Activated CD4-positive, alpha-beta memory T cell treated with anti-CD3 and anti-CD28 coated beads for 36 hours (primary cell): ENCODE measurements at regions not wholly inside any gene's neighbourhood (a gene's known extent, or its start where the extent isn't known, plus 50 kb on each side); places are given as distances from the start of the nearest gene placed in this dataset.

Experiments
- CTCF ChIA-PET: fragments of 350-600 bp; sonication (Branson Sonifier 250); formaldehyde crosslinking; loops from one replicate; lab custom pipeline; 2021; ENCODE audit warnings: antibody characterized with exemption, inconsistent platforms; lab: Charles Lee
- POLR2A ChIA-PET: fragments of 350-600 bp; sonication (Branson Sonifier 250); formaldehyde crosslinking; loops from one replicate; lab custom pipeline; 2021; ENCODE audit warnings: antibody characterized with exemption; lab: Charles Lee
- DNase-seq: peaks from one replicate; pipeline ENCODE4 v3.0.0-alpha.2; 2020
- H3K27ac Mint-ChIP-seq: one replicate; pipeline ENCODE4 v1.8.0; 2021; ENCODE audit warnings: mixed read lengths
- H3K27me3 Mint-ChIP-seq: one replicate; pipeline ENCODE4 v1.8.0; 2021; ENCODE audit warnings: mixed read lengths
- H3K36me3 Mint-ChIP-seq: one replicate; pipeline ENCODE4 v1.8.0; 2021; ENCODE audit warnings: mixed read lengths
- H3K4me1 Mint-ChIP-seq: one replicate; pipeline ENCODE4 v1.8.0; 2021; ENCODE audit warnings: low read depth, mixed read lengths
- H3K4me3 Mint-ChIP-seq: one replicate; pipeline ENCODE4 v1.8.0; 2021; ENCODE audit warnings: mild to moderate bottlenecking, mixed read lengths
- H3K9me3 Mint-ChIP-seq: one replicate; pipeline ENCODE4 v1.8.0; 2021; ENCODE audit warnings: mixed read lengths
- intact Hi-C: fragments of 100-400 bp; cut with micrococcal nuclease; formaldehyde crosslinking; loops from one replicate; pipeline ENCODE4 v1.15.1; 2023

GRCh38 chr2:173659509-173659908, 304.8 kb downstream of the CDCA7 start:
- Mint-ChIP-seq H3K4me3 (no peak overlapping the region), H3K9me3 (no peaks in the 10 kb centered on the region), H3K27me3 (peaks cover 11% of the 10 kb centered on the region), H3K36me3 (no peaks in the 10 kb centered on the region), H3K27ac (no peak overlapping the region), H3K4me1 (no peaks in the 10 kb centered on the region)
- POLR2A ChIA-PET = no interaction called here
- no peak for DNase-seq
- CTCF ChIA-PET = no interaction called here
- intact Hi-C loops = no loop called here

GRCh38 chr2:173661586-173661985, 303.6 kb downstream of the SP3 start:
- ChIA-PET POLR2A (no interaction called here), CTCF (no interaction called here)
- Mint-ChIP-seq H3K36me3 (no peaks in the 10 kb centered on the region), H3K27me3 (peaks cover 7% of the 10 kb centered on the region), H3K27ac (no peak overlapping the region), H3K4me1 (no peaks in the 10 kb centered on the region), H3K4me3 (no peak overlapping the region), H3K9me3 (no peaks in the 10 kb centered on the region)
- DNase-seq = no peak
- intact Hi-C loops = no loop called here

- CTCF ChIA-PET = no interaction called here
- no peaks in the 10 kb centered on the region for H3K4me1 Mint-ChIP-seq
Observed at GRCh38 chr2:173663353-173663752, 301.8 kb downstream of the SP3 start.

GRCh38 chr2:173663835-173664512, 301.2 kb downstream of the SP3 start:
- intact Hi-C loops = no loop called here
- Mint-ChIP-seq H3K4me3 (no peak overlapping the region), H3K4me1 (no peaks in the 10 kb centered on the region), H3K27ac (no peak overlapping the region), H3K36me3 (no peaks in the 10 kb centered on the region), H3K9me3 (no peaks in the 10 kb centered on the region), H3K27me3 (peaks cover 6% of the 10 kb centered on the region)
- ChIA-PET POLR2A (no interaction called here), CTCF (no interaction called here)
- DNase-seq = no peak

More at GRCh38 chr2:173663353-173663752, 301.8 kb downstream of the SP3 start:
- intact Hi-C loops = no loop called here
- no peak for DNase-seq
- POLR2A ChIA-PET = no interaction called here
- Mint-ChIP-seq H3K4me3 (no peak overlapping the region), H3K36me3 (no peaks in the 10 kb centered on the region), H3K9me3 (no peaks in the 10 kb centered on the region), H3K27me3 (peaks cover 7% of the 10 kb centered on the region), H3K27ac (no peak overlapping the region)

GRCh38 chr2:173664513-173664910, 300.7 kb downstream of the SP3 start:
- Mint-ChIP-seq H3K27ac (no peak overlapping the region), H3K4me1 (no peaks in the 10 kb centered on the region), H3K9me3 (no peaks in the 10 kb centered on the region), H3K27me3 (peaks cover 4% of the 10 kb centered on the region), H3K36me3 (no peaks in the 10 kb centered on the region), H3K4me3 (no peak overlapping the region)
- intact Hi-C loops = no loop called here
- POLR2A ChIA-PET = no interaction called here
- no peak for DNase-seq
- CTCF ChIA-PET = no interaction called here

GRCh38 chr2:173666171-173666888, 298.8 kb downstream of the SP3 start:
- Mint-ChIP-seq H3K27ac (no peak overlapping the region), H3K36me3 (no peaks in the 10 kb centered on the region), H3K4me3 (no peak overlapping the region), H3K27me3 (peaks cover 4% of the 10 kb centered on the region), H3K4me1 (no peaks in the 10 kb centered on the region), H3K9me3 (no peaks in the 10 kb centered on the region)
- no peak for DNase-seq
- POLR2A ChIA-PET = no interaction called here
- intact Hi-C loops = no loop called here
- CTCF ChIA-PET = no interaction called here

- H3K4me3 Mint-ChIP-seq = no peak overlapping the region
- ChIA-PET CTCF (no interaction called here), POLR2A (no interaction called here)
- no peak for DNase-seq
- no peaks in the 10 kb centered on the region for H3K36me3 Mint-ChIP-seq
- H3K4me1 Mint-ChIP-seq = no peaks in the 10 kb centered on the region
- no peaks in the 10 kb centered on the region for H3K9me3 Mint-ChIP-seq
- H3K27ac Mint-ChIP-seq = no peak overlapping the region
- intact Hi-C loops = no loop called here
- H3K27me3 Mint-ChIP-seq = peaks cover 7% of the 10 kb centered on the region
Observed at GRCh38 chr2:173667014-173667413, 298.2 kb downstream of the SP3 start.

- Mint-ChIP-seq H3K4me3 (no peak overlapping the region), H3K27ac (no peak overlapping the region), H3K4me1 (no peaks in the 10 kb centered on the region), H3K9me3 (no peaks in the 10 kb centered on the region), H3K27me3 (peaks cover 7% of the 10 kb centered on the region), H3K36me3 (no peaks in the 10 kb centered on the region)
- intact Hi-C loops = no loop called here
- DNase-seq = no peak
- ChIA-PET CTCF (no interaction called here), POLR2A (no interaction called here)
Observed at GRCh38 chr2:173667415-173667814, 297.8 kb downstream of the SP3 start.

GRCh38 chr2:173669271-173669853, 295.8 kb downstream of the SP3 start:
- intact Hi-C loops = no loop called here
- Mint-ChIP-seq H3K27ac (no peak overlapping the region), H3K36me3 (no peaks in the 10 kb centered on the region), H3K4me1 (no peaks in the 10 kb centered on the region), H3K4me3 (no peak overlapping the region), H3K9me3 (no peaks in the 10 kb centered on the region), H3K27me3 (peaks cover 3% of the 10 kb centered on the region)
- POLR2A ChIA-PET = no interaction called here
- CTCF ChIA-PET = no interaction called here
- DNase-seq = no peak

- intact Hi-C loops = no loop called here
- Mint-ChIP-seq H3K36me3 (no peaks in the 10 kb centered on the region), H3K9me3 (no peaks in the 10 kb centered on the region), H3K27ac (no peak overlapping the region), H3K4me1 (no peaks in the 10 kb centered on the region), H3K4me3 (no peak overlapping the region), H3K27me3 (peaks cover 3% of the 10 kb centered on the region)
- ChIA-PET POLR2A (no interaction called here), CTCF (no interaction called here)
- DNase-seq = no peak
Observed at GRCh38 chr2:173669888-173670287, 295.3 kb downstream of the SP3 start.

- no peaks in the 10 kb centered on the region for H3K36me3 Mint-ChIP-seq
- no peak for DNase-seq
- no peak overlapping the region for H3K27ac Mint-ChIP-seq
- peaks cover 13% of the 10 kb centered on the region for H3K27me3 Mint-ChIP-seq
- ChIA-PET CTCF (no interaction called here), POLR2A (no interaction called here)
- H3K4me3 Mint-ChIP-seq = no peak overlapping the region
- no peaks in the 10 kb centered on the region for H3K4me1 Mint-ChIP-seq
- no peaks in the 10 kb centered on the region for H3K9me3 Mint-ChIP-seq
- intact Hi-C loops = no loop called here
Observed at GRCh38 chr2:173672573-173673340, 292.4 kb downstream of the SP3 start.

GRCh38 chr2:173673640-173674039, 291.5 kb downstream of the SP3 start:
- Mint-ChIP-seq H3K27me3 (peaks cover 13% of the 10 kb centered on the region), H3K4me3 (no peak overlapping the region), H3K4me1 (no peaks in the 10 kb centered on the region), H3K27ac (no peak overlapping the region), H3K36me3 (no peaks in the 10 kb centered on the region), H3K9me3 (no peaks in the 10 kb centered on the region)
- DNase-seq = no peak
- intact Hi-C loops = no loop called here
- ChIA-PET CTCF (no interaction called here), POLR2A (no interaction called here)
